Sigmoid colon (tissue), 4 donors: ENCODE measurements at regions not wholly inside any gene's neighbourhood (a gene's known extent, or its start where the extent isn't known, plus 50 kb on each side); places are given as distances from the start of the nearest gene placed in this dataset.

ENCODE experiments used
- CTCF ChIP-seq, 4 experiments: fragments of 450-650 bp in 3 of 4; fragments of 200-600 bp in 1 of 4; IDR thresholded peaks; one replicate each; pipeline ENCODE4 v1.5.1; 2016 to 2019; ENCODE audit warnings: antibody characterized with exemption in 4 of 4, mild to moderate bottlenecking in 3 of 4, moderate library complexity in 2 of 4
- EP300 ChIP-seq, 4 donors: sonication (generic); formaldehyde crosslinking; IDR thresholded peaks; one replicate each; pipeline ENCODE4 v1.6.1; 2017; ENCODE audit warnings: antibody characterized with exemption in 4 of 4
- POLR2A ChIP-seq, 2 donors: fragments of 450-650 bp; IDR thresholded peaks; one replicate each; pipeline ENCODE4 v1.6.1; 2016; ENCODE audit warnings: antibody characterized with exemption in 2 of 2, mild to moderate bottlenecking in 2 of 2, moderate library complexity in 2 of 2
- POLR2AphosphoS5 ChIP-seq, 4 donors: sonication (generic); formaldehyde crosslinking; IDR thresholded peaks; one replicate each; pipeline ENCODE4 v1.6.1; 2017; ENCODE audit warnings: antibody characterized with exemption in 4 of 4

DNA sequence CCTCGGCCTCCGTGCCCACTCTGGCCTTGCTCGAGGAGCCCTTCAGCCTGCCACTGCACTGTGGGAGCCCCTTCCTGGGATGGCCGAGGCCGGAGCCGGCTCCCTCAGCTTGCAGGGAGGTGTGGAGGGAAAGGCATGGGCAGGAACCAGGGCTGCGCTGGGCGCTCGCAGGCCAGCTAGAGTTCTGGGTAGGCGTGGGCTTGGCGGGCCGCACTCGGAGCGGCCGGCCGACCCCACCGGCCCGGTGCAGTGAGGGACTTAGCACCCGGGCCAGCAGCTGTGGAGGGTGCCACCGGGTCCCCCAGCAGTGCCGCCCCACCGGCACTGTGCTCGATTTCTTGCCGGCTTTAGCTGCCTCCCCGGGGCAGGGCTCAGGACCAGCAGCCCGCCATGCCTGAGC, 101.0 kb upstream of the IRX5 start:
- TF ChIP-seq CTCF (IDR thresholded peaks at IDR 0.05) = no peak
- TF ChIP-seq POLR2A (IDR thresholded peaks at IDR 0.05) = no peak
- no peak for TF ChIP-seq POLR2AphosphoS5 (IDR thresholded peaks at IDR 0.05)
- no peak for TF ChIP-seq EP300 (IDR thresholded peaks at IDR 0.05)
